GM12878 (cell line): ENCODE measurements at regions not wholly inside any gene's neighbourhood (a gene's known extent, or its start where the extent isn't known, plus 50 kb on each side); places are given as distances from the start of the nearest gene placed in this dataset.

Source experiments
- ATAC-seq: fragments of 200-7000 bp; cut with Tn5 transposase; 3 replicates; pipeline ENCODE4 v1.9.1; 2020; ENCODE audit warnings: mild to moderate bottlenecking, moderate library complexity
- BruUV-seq: library from RNA; stranded (reverse); fragments of 400-500 nt; replicated peaks from 2 replicates; lab custom pipeline; 2021; lab: Mats Ljungman, UMichigan
- CTCF ChIA-PET: fragments of 300-600 bp; sonication (Branson Sonifier 250); formaldehyde crosslinking; extraction: SDS; loops from one replicate; lab custom pipeline; 2021; ENCODE audit warnings: inconsistent platforms; lab: Yijun Ruan, JAX
- POLR2A ChIA-PET: fragments of 350-600 bp; formaldehyde crosslinking; extraction: SDS; loops from one replicate; lab custom pipeline; 2021; ENCODE audit warnings: inconsistent platforms; lab: Charles Lee
- RAD21 ChIA-PET: fragments of 300-600 bp; sonication (Branson Sonifier 250); formaldehyde crosslinking; loops from one replicate; lab custom pipeline; 2023; ENCODE audit warnings: antibody characterized with exemption; ENCODE audit not compliant: unreplicated experiment; lab: Charles Lee
- SMC1A ChIA-PET: fragments of 300-600 bp; sonication (Branson Sonifier 250); formaldehyde crosslinking; loops from one replicate; lab custom pipeline; 2023; ENCODE audit not compliant: unreplicated experiment, uncharacterized antibody; lab: Charles Lee
- DNase-seq: peaks from one replicate; pipeline ENCODE4 v3.0.0-alpha.2; 2011; ENCODE audit warnings: low read depth, low spot score
- FAIRE-seq: peaks from 3 replicates; lab custom pipeline; 2011; peaks lifted over from hg19 to GRCh38; lab: Jason Lieb, UNC
- H2AFZ ChIP-seq: 2 replicates; pipeline ENCODE4 v1.6.0; 2011; ENCODE audit warnings: low read depth, low read length, control low read depth; ENCODE audit not compliant: control insufficient read depth
- H3K27ac ChIP-seq: 2 replicates; pipeline ENCODE4 v1.5.1; 2011; ENCODE audit warnings: control low read depth; ENCODE audit not compliant: control insufficient read depth, insufficient read depth
- H3K27me3 ChIP-seq, 2 experiments: replicated peaks in 1 of 2; 2 replicates each; pipeline versions ENCODE4 v1.6.0 to v1.6.1; 2011; ENCODE audit warnings: low read length in 1 of 2; ENCODE audit not compliant: control insufficient read depth in 2 of 2, insufficient read depth in 2 of 2
- H3K36me3 ChIP-seq, 2 experiments: 2 replicates each; pipeline ENCODE4 v1.5.1; 2011; ENCODE audit warnings: low read length in 1 of 2; ENCODE audit not compliant: control insufficient read depth in 2 of 2, insufficient read depth in 2 of 2
- H3K4me1 ChIP-seq: 2 replicates; pipeline ENCODE4 v1.6.1; 2011; ENCODE audit warnings: mild to moderate bottlenecking, low read length, moderate library complexity, mixed read lengths; ENCODE audit not compliant: control insufficient read depth, insufficient read depth
- H3K4me2 ChIP-seq: 2 replicates; pipeline ENCODE4 v1.6.0; 2011; ENCODE audit warnings: control low read depth; ENCODE audit not compliant: control insufficient read depth, insufficient read depth
- H3K4me3 ChIP-seq: fragments of 200-600 bp; sonication (generic); 2 replicates; pipeline ENCODE4 v1.5.1; 2016
- H3K79me2 ChIP-seq: 2 replicates; pipeline ENCODE4 v1.6.0; 2011; ENCODE audit warnings: low read length; ENCODE audit not compliant: control insufficient read depth, insufficient read depth
- H3K9ac ChIP-seq: 2 replicates; pipeline ENCODE4 v1.8.0; 2011; ENCODE audit warnings: low read length, control low read depth, mixed read lengths; ENCODE audit not compliant: control insufficient read depth, insufficient read depth
- H3K9me3 ChIP-seq: replicated peaks from 3 replicates; pipeline ENCODE4 v1.5.1; 2011; ENCODE audit warnings: mild to moderate bottlenecking, low read length; ENCODE audit not compliant: control insufficient read depth, insufficient read depth
- H4K20me1 ChIP-seq: 2 replicates; pipeline ENCODE4 v1.6.0; 2011; ENCODE audit not compliant: control insufficient read depth, insufficient read depth
- BMI1 ChIP-seq: fragments of 450-650 bp; IDR thresholded peaks from 2 replicates; pipeline ENCODE4 v1.6.1; 2016; ENCODE audit warnings: mild to moderate bottlenecking, moderate library complexity, borderline replicate concordance
- CHD2 ChIP-seq: IDR thresholded peaks from 2 replicates; pipeline ENCODE4 v1.6.1; 2011; ENCODE audit warnings: low read depth, low read length, improper control_type of control experiment, borderline replicate concordance
- CREM ChIP-seq: IDR thresholded peaks from 2 replicates; pipeline ENCODE4 v1.6.1; 2014; ENCODE audit warnings: antibody characterized with exemption, low read depth
- HCFC1 ChIP-seq: fragments of 150-350 bp; IDR thresholded peaks from 2 replicates; pipeline ENCODE4 v1.6.1; 2014; ENCODE audit warnings: low read length
- JUNB ChIP-seq: IDR thresholded peaks from 2 replicates; pipeline ENCODE4 v1.6.1; 2016; ENCODE audit warnings: antibody characterized with exemption, mild to moderate bottlenecking
- KAT2A ChIP-seq: conservative IDR thresholded peaks from 2 replicates; pipeline ENCODE4 v1.6.1; 2011; ENCODE audit warnings: low read depth, low read length; ENCODE audit not compliant: control insufficient read depth
- NBN ChIP-seq: fragments of 450-650 bp; IDR thresholded peaks from 2 replicates; pipeline ENCODE4 v1.6.1; 2016
- NR2C1 ChIP-seq: fragments of 450-650 bp; IDR thresholded peaks from 2 replicates; pipeline ENCODE4 v1.6.1; 2017; ENCODE audit warnings: antibody characterized with exemption, mild to moderate bottlenecking, moderate library complexity
- NR2F1 ChIP-seq: fragments of 450-650 bp; conservative IDR thresholded peaks from 2 replicates; pipeline ENCODE4 v1.6.1; 2017; ENCODE audit warnings: mild to moderate bottlenecking
- NRF1 ChIP-seq: conservative IDR thresholded peaks from 2 replicates; pipeline ENCODE4 v1.6.1; 2011; ENCODE audit warnings: mild to moderate bottlenecking, low read depth, low read length, improper control_type of control experiment
- PAX8 ChIP-seq: fragments of 450-650 bp; IDR thresholded peaks from 2 replicates; pipeline ENCODE4 v1.6.1; 2017; ENCODE audit warnings: mild to moderate bottlenecking, moderate library complexity
- POLR2AphosphoS2 ChIP-seq: IDR thresholded peaks from 2 replicates; pipeline ENCODE4 v1.6.1; 2011; ENCODE audit warnings: low read depth, mild to moderate bottlenecking, low read length, improper control_type of control experiment, moderate library complexity
- SMC3 ChIP-seq: IDR thresholded peaks from 2 replicates; pipeline ENCODE4 v1.6.1; 2011; ENCODE audit warnings: low read length, improper control_type of control experiment, borderline replicate concordance
- USF1 ChIP-seq: IDR thresholded peaks from 2 replicates; pipeline ENCODE4 v1.6.1; 2011; ENCODE audit warnings: borderline replicate concordance, low read depth, mild to moderate bottlenecking, moderate library complexity, mixed read lengths, low read length; ENCODE audit not compliant: insufficient read depth; ENCODE audit errors: extremely low read length
- YBX1 ChIP-seq: fragments of 450-650 bp; IDR thresholded peaks from 2 replicates; pipeline ENCODE4 v1.6.1; 2016; ENCODE audit warnings: antibody characterized with exemption
- ZNF274 ChIP-seq: IDR thresholded peaks from one replicate; pipeline ENCODE4 v1.8.0; 2011; ENCODE audit not compliant: insufficient read length, insufficient read depth
- ZZZ3 ChIP-seq: IDR thresholded peaks from 2 replicates; pipeline ENCODE4 v1.6.1; 2011; ENCODE audit warnings: low read depth; ENCODE audit not compliant: control insufficient read depth, insufficient read length
- WGBS: methylation state at CpG from one replicate; pipeline ENCODE4 v1.1.6; 2016; ENCODE audit warnings: low lambda C conversion rate; ENCODE audit not compliant: insufficient replicate concordance, insufficient coverage; ENCODE audit errors: missing lambda C conversion rate; 5-methylcytosine and 5-hydroxymethylcytosine counted together
- in situ Hi-C: fragments of 300-500 bp; cut with MboI; formaldehyde crosslinking; loops from 9 replicates; pipeline ENCODE4 v1.14.3; 2018; ENCODE audit warnings: mixed read lengths
- intact Hi-C: fragments of 100-400 bp; cut with micrococcal nuclease; formaldehyde crosslinking; loops from one replicate; pipeline ENCODE4 v1.14.2; 2022; ENCODE audit not compliant: unreplicated experiment

GRCh38 chr17:62178579-62178978, 113.5 kb upstream of the MED13 start:
- Histone ChIP-seq H2AFZ (no peak overlapping the region), H3K9ac (no peak overlapping the region), H4K20me1 (no peaks in the 10 kb centered on the region), H3K36me3 (no peaks in the 10 kb centered on the region), H3K79me2 (no peaks in the 10 kb centered on the region), H3K27ac (no peak overlapping the region), H3K4me1 (no peaks in the 10 kb centered on the region), H3K27me3 (no peaks in the 10 kb centered on the region), H3K4me2 (no peak overlapping the region), H3K4me3 (no peak overlapping the region), H3K9me3 (no peaks in the 10 kb centered on the region; the same call in 2 of the 3 replicates)
- ChIA-PET POLR2A (no interaction called here), CTCF (no interaction called here), RAD21 (no interaction called here), SMC1A (no interaction called here)
- intact Hi-C loops (no loop called here), in situ Hi-C loops (no loop called here)
- 40% methylated on average over 2 of the region's 2 CpGs for WGBS
- TF ChIP-seq NBN (no peak), JUNB (no peak), KAT2A (no peak), CREM (no peak), HCFC1 (no peak), ZZZ3 (no peak), BMI1 (no peak), YBX1 (no peak), SMC3 (no peak), USF1 (no peak), CHD2 (no peak), NRF1 (no peak), ZNF274 (no peak), NR2F1 (no peak), PAX8 (no peak), NR2C1 (no peak), POLR2AphosphoS2 (no peak)
- no peak for ATAC-seq
- no TSS peak for BruUV-seq
- FAIRE-seq, result no peak
- DNase-seq, result no peak
